ENCODE measurements at regions not wholly inside any gene's neighbourhood (a gene's known extent, or its start where the extent isn't known, plus 50 kb on each side); places are given as distances from the start of the nearest gene placed in this dataset.

DNA sequence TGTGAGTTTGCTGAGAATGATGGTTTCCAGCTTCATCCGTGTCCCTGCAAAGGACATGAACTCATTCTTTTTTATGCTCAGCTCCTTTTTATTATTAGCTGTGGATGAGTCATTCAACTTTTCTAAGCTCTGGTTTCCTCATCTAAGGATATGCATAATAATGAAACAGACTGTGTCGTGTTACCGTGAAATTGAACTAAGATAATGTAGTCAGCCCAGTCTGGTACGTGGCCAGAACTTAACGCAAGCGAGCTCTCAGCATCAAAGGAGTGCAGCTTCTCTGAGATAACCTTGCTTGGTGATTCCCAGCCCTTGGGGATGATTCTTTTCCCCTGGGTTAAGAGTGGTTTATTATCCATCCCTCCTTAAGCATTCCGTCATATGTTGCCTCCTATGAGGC, 454.3 kb upstream of the EEF2KMT start:
- DNase-seq: no peak

DNA sequence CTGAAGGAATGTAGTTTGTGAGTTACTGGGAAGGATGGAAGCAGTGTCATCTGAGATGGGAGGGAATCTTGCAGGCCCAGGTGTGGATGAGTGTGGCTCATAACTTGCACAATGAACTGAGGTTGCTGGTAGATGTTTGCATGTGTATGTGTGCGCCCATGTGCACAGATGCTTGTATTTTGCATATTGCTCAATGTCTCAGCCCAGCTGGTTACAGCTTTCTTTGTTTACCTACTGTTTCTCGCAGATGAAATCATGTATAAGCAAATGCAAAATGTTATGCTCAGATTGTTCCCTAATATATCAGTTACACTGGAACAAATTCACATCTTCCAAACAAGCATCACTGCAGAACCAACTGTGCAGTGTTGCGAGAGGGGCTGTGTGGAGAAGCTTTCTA, 452.2 kb upstream of the EEF2KMT start:
- no peak for DNase-seq

DNA sequence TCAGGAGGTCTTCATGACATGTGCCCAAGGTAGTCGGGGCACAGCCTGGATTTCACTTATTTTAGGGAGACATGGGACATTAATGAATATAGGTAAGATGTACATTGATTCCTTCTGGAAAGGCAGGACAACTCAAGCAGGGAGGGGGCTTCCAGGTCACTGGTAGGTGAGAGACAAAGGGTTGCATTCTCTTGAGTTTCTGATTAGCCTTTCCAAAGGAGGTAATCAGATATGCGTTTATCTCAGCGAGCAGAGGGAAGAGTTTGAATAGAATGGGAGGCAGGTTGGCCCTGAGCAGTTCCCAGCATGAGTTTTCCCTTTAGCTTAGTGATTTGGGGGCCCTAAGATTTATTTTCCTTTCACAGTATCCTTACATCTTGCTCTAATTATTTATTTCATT, 443.8 kb upstream of the EEF2KMT start:
- DNase-seq: no peak

DNA sequence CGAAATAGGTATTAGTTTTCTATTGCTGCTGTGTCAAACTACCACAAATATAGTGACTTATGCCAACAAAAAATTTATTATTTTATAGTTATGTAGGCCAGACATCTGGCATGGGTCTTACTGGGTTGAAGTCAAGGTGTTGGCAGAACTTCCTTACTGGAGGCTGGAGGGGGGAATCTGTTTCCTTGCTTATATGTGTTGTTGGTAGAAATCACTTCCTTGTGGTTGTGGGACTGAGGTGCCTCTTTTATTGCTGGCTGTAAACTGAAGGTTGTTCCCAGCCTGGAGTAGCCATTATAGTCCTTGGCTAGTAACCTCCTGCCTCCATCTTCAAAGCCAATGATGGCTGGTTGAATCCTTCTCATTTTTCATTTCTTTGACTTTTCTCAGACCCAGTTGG, 439.8 kb upstream of the EEF2KMT start:
- DNase-seq: no peak

DNA sequence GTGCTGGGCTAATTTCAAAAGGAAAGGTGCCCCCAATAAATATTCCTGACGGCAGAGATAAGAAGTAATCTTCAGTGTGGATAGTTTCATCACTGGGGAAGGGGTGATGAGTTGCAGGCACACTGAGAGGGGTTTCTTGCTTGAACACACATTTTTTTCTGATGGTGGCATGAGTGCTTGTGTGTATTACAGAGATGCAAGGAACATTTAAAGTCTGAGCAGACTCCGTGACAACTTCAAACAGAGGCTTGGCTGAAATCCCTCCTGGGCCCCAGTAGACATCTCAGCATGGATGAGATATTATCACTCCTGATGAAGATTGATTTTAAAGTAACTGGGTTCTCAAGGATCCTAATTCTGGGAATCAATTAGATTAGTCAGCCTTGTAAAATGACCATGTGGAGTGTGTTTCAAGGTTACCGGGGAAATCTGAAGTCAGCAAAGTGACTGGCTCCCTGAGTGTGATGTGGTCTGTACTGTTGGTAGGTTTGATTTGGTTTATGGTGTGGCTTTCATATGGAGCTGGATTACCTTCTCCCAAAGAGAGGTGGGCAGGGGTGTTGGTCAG, 435.8 kb upstream of the EEF2KMT start:
- no peak for DNase-seq

DNA sequence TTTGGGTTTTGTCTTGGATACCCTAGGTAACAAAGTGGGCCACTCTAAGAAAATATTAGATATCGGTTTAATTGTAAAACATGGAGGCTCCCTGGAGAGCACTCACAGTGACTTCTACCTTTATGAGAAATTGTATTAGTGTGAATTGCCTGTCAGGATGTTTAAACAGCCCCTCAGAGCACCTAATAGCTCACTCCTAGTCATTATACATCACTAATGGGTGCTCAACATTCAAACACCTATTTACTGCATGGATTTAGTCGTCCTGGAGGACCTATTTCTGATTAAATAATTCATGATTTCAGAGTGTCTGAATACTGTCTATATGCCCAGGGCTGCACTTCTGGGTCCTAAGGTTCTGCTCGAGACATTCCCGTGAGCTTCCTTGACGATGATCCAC, 430.2 kb upstream of the EEF2KMT start:
- no peak for DNase-seq

DNA sequence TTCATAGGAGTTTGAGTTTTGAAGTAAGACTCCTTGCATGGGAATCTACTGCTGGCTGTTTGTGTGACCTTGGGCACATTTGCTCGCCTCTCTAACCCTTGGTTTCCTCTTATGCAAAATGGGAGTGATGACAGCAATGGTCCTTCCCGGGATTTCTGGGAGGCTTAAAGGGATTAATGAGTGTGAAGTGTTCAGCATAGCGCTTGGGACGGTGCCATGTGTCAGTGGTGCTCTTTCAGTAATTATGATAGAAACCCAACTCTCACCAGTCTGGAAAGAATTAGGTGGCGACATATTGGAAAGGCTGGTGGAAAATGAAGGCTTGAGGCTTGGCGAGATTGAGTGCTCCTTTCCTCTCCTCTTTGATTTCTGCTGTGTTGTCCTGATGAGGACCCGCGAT, 429.2 kb upstream of the EEF2KMT start:
- no peak for DNase-seq

DNA sequence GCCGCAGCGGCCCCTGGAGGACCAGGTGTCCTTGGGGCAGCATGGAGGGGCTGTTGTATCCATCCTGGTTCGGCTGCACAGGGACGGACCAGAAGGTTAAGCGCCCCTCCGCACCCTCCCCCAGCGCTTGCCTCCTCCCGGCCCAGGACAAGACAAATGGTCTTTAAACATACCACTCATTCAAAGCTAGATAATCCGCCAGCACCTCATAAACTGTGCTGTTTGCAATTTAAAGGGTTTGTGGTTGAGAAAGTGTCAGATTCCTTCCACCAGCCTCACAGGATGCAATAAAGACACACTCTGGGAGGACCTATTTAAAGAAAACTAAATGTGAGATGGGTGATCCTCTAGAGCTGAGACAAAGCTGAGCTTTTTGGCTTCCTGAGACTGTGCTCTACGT, 426.2 kb upstream of the EEF2KMT start:
- no peak for DNase-seq

DNA sequence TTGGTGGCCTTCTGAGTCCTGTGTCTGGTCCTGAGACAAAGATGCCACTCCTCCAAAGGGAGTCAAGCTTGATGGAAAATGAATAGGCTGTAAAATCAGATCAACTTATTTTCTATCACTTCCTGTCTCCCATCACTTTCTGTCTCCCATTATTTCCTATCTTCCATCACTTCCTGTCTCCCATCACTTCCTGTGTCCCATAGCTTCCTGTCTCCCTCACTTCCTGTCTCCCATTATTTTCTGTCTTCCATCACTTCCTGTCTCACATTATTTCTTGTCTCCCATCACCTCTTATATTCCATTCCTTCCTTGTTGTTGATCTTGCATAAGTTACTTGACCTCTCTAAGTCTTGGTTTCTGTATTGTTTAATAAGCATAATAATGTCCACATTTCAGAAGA, 418.5 kb upstream of the EEF2KMT start:
- DNase-seq: no peak

DNA sequence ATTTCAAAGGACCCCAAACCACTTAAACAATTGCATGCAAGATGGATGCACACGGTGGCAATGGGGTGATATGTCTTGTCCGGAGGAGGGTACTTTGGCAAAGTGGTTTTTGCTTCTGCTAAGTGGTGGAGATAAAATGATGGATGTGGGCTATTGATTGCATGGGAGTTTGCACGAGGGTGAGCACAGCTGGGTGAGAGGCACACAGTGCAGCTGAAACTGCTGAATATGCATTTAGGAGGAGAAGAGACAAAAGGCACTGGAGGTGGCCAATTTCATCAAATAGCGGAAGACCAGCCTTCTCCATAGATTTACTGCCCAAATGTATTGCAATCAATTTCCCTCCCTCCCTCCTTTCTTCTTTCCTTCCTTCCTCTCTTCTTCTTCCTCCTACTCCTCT, 414.4 kb upstream of the EEF2KMT start:
- no peak for DNase-seq

DNA sequence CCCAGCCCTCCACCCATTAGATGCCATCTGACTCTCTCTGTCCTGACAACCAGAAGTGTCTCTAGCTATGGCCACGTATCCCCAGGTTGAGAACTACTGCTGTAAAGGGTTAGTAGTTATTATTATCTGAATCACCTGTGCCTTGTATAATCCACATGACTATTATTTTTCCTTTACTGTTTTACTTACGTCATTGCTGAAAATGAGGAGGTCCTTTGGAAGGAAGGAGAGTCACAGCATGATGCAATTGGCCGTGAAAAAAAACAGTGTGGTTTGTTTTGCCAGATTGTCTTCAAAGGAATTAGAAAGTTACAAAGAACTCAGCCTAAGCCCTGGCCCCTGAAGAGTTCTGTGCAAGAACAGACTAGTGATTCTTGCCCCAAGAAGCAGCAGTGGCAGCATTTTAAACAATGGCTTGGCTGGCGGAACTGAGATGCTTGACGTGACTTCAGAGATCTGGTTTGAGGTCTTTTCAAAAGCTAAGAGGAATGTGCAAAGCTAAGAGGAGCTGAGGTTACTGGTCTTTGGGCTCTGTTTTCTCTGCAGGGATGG, 413.3 kb upstream of the EEF2KMT start:
- DNase-seq: no peak

DNA sequence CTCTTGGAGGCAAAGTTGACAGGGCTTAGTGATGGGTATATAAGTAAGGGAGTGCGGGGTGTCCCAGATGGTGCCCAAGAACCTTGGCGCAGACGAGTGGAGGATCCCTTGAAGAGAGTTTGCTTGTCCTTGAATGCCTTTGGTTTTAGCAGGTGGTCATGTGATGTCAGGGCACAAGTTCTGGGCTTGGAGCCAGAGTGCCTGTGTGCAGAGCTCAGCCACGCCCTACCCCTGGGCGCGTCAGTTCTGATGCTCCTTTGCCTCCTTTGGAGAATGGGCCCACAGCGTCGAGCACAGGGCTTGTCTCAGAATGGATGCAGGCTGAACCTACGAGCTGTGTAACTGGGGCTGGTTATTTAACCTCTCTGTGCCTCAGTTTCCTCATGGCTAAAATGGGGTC, 412.2 kb upstream of the EEF2KMT start:
- DNase-seq: no peak

DNA sequence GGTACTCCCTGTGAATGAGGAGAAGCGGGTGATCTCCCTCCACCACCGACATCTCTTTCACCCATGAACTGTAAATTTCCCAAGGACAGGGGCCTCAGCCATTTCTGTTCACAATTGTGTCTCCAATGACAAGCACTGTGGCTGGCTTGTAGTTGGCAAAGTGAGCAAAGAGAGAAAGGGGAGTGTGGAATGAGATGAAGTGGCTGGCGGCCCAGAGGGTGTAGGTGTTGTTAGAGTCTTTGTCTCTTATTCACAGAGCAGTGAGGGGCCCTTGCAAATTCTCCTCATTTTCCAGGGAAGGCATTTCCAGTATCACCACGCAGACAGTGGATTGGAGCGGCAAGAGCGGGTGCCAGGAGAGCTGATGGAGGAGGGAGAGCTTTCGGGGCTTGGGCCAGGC, 411.7 kb upstream of the EEF2KMT start:
- DNase-seq: no peak

DNA sequence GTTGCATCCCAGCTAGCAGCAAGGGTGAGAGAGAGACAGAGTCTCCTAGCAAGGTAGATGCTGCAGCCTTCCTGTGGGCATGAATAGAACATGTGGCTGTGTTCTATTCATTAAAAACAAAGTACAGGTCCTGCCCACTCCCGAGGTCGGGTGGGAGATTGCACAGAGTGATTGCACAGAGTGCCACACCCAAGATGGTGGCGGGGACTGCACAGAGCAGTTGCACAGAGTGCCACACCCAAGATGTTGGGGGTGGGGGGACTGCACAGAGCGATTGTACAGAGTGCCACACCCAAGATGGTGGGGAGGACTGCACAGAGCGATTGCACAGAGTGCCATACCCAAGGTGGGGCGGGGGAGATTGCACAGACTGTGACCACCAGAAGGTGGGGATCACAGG, 410.8 kb upstream of the EEF2KMT start:
- DNase-seq: no peak

DNA sequence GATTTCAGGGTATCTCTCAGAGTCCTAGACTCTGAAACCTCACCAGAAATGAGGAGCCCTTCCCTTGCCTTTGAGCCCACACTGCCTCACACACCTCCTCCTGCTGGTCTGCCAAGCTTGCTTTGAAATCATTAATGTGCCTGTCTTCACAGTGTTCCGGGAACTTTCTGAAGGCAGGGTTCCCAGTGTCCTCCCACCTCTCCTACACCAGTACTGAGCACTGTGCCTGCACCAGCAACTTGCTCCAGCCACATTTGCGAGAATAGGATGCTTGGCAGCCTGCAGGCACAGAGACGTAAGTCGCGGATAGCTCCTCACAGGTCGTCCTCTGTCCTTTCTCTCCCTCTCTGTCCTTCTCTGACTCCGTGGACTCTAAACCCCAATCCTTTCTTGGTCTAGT, 408.4 kb upstream of the EEF2KMT start:
- no peak for DNase-seq

DNA sequence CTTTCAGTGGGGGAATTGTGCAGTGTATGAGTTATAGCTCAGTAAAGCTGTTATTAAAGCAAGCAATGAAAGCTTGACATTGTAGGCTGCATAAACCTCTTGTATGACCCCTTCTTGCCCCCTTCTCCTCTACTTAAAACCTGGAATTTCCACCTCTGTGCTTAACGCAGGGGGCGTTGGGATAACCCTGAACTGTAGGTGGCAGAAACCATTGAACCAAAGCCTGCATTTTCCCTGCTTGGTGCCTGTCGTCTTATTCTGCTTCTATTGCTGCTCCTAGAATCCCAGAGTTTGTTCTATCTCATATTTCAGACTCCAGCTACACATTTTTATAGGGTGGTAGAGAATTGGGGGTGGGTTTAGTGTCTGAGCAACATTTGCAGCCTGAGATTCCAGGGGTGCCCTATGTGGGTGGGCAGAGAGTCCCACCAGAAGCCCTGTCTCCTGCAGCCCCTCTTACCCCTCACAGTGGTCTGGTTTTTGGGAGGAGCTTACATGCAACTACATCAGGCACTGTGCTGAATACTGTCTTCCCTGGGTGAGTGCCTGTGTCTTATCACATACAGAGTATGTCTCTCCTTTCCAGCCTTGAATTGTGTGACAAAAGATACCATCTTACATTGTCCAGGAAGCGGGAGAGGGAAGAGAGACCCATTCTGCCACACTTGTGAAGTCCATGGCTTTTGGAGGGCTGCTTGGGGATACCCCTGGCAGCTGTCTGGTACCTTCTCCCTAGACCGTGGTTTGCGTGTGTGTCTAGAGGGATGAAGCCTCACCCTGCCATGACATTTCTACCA, 407.7 kb upstream of the EEF2KMT start:
- no peak for DNase-seq

DNA sequence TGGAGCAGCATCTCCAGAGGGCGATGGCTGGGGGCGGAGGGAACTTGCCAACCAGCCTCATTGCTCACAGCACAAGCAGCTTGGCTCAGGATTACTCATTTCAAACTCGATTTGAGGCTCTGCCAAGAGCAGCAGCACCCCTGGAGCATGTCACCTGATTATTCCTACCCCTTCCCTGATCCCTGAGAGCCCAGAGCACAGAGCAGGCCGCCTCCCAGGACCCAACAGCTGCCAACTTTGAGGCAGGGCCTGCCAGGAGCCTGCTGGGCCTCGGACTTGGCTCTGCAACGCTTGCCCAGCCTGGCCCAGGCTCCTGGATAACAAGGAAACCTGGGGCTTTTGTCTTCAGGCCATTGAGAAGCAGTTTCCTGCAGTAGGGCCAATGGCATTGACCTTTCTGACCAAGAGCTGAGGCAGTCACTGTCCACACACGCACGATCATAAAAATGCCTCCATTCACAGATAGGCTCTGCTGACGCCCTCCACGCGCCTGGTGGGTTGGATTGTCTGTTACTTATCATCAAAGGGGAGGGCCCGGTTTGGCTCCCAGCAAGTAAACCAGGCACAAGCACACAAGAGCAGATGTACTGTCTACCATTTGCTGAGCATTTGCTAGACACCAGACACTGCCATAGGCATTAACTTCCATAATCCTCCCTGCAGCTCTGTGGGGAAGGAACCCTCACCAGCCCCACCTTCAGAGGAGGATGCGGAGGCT, 406.6 kb upstream of the EEF2KMT start:
- no peak for DNase-seq

DNA sequence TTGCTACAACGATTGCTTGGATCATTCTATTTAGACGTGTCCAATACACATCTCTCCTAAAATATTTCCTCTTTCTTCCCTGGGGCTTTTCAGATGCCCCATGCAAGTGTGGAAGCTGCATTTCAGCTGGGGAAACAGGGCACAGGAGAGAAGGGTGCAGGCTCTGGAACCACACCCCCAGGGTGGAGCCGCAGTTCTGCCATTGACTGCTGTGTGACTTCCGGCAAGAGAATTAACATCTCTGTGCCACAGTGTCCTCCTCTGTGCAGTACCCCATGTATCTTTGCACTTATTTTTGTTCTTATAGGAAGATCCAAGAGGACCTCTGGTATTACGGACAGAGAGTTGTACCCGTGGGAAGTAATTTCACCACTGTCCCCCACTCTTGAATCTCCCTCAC, 405.3 kb upstream of the EEF2KMT start:
- DNase-seq: no peak

DNA sequence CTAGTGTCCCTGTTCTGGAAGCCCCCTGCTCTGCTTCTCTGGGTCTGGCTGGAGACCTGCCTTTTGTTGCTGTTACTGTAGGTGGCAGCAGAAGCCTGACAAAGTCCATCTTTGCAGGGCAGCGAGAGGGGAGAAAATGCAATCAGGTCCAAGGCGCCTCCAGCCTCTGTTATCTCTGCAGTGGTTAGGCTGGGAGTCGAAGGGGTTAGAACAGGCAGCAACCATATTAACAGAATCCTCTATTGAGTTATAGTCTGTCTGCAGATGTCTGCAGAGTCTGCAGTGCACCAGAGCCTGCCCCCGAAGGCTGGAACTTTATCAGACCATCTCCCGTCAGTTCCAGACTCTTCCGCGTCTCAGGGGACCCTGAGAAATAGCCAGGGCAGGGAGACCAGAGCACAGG, 404.9 kb upstream of the EEF2KMT start:
- DNase-seq: no peak

DNA sequence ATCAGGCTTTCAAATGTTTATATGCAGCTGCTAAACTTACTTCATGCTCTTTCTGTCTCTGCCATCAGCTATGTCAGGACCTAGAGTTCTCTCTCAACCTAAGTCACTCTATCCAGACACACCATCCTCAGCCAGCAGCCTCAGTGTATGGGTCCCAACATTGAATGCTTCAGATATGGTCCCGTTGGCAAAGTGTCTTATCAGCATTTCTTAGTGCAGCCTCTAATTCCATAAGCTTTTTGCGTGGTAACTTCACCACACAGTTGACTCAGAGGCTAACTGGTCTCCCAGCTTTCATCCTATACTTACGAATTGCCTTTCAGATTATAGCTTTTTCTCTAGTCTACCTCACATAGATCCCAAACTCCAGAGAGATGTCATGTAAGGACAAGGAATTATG, 402.9 kb upstream of the EEF2KMT start:
- DNase-seq: no peak

DNA sequence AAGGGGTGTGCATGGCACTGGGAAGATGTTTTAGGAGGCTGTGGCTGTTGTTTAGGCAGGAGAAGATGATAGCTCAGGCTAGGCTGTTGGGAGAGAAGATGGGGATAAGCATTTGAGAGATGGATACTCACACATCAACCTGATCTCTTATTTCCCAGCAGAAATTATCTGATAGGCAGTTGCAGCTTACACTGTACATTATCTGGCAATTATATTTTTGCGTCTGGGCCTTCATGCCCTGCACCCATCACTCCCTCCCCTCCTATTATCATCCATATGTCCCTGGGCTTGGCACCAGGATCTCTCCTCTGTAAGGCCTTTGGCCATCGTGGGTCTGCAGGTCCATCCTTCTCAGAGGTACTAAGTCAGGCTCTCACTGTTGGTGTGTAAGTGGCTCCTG, 401.0 kb upstream of the EEF2KMT start:
- DNase-seq: no peak

DNA sequence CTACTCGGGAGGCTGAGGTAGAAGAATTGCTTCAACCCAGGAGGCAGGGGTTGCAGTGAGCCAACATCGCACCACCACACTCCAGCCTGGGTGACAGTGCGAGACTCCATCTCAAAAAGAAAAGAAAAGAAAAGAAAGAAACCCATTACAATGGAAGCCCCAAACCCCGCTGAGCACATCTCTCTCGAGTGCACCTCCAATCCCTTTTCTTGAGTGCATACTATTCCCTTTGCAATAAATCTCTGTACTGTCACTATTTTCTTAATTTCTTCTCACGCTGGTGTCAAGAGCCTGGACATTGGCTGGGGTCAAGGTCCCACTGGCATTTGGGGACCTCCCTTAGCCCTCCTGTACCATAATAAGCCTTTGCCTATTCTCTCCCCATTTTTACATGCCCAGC, 398.4 kb upstream of the EEF2KMT start:
- DNase-seq: no peak

DNA sequence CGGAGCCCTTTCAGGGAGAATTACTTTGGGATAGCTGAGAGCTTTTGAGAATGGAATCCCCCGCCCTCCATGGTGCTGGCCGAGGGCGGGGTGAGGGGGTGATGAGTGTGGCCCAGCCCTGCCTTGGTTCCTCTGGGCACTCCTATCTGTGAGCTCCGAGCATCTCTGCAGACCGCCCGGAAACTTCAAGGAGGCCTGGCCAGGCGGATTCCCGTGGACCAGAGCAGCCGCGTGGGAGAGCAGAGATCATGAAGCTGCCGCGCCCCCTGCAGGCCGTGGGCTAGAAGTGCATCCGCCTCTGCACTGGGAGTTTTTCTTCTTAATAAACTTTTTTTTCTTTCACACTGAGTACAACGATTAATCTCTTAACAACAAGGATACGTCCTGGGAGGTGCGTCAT, 392.9 kb upstream of the EEF2KMT start:
- DNase-seq: no peak

DNA sequence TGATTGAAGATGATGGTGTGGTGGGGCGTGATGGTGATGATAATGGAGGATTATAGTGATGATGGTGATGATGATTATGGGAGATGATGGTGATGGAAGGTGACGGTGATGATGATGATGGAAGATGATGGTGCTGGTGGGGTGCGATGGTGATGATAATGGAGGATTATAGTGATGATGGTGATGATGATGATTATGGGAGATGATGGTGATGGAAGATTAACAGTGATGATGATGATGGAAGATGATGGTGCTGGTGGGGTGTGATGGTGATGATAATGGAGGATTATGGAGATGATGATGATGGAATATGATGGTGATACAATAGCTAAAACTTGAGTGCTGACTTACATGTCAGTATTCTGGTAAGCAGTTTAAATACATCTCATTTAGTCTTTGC, 391.0 kb upstream of the EEF2KMT start:
- no peak for DNase-seq

Data from COR-L47 (cell line).